GM23338 (cell line): ENCODE measurements at regions not wholly inside any gene's neighbourhood (a gene's known extent, or its start where the extent isn't known, plus 50 kb on each side); places are given as distances from the start of the nearest gene placed in this dataset.
A peak's percentile ranks its signal among the peaks of the same experiment; 100 is the strongest.

ENCODE experiments used
- ATAC-seq: fragments of 200-7000 bp; cut with Tn5 transposase; 3 replicates; pipeline ENCODE4 v1.9.1; 2020
- DNase-seq: peaks from one replicate; pipeline ENCODE4 v3.0.0-alpha.2; 2015; ENCODE audit warnings: low spot score
- H2AFZ ChIP-seq: fragments of 200-600 bp; sonication (generic); 2 replicates; pipeline ENCODE4 v1.8.0; 2016; ENCODE audit warnings: antibody characterized with exemption, mild to moderate bottlenecking, moderate library complexity
- H3F3A ChIP-seq: fragments of 200-600 bp; sonication (generic); replicated peaks from 2 replicates; pipeline ENCODE4 v1.8.0; 2017; ENCODE audit warnings: antibody characterized with exemption, mixed run types, low read depth
- H3K27ac ChIP-seq: fragments of 200-600 bp; sonication (generic); 2 replicates; pipeline ENCODE4 v1.6.1; 2016; ENCODE audit warnings: low read depth
- H3K27me3 ChIP-seq: fragments of 200-600 bp; sonication (generic); 2 replicates; pipeline ENCODE4 v1.8.0; 2016; ENCODE audit warnings: mild to moderate bottlenecking, mixed run types, moderate library complexity; ENCODE audit not compliant: insufficient read depth
- H3K36me3 ChIP-seq: fragments of 200-600 bp; sonication (generic); 2 replicates; pipeline ENCODE4 v1.8.0; 2016; ENCODE audit warnings: mild to moderate bottlenecking; ENCODE audit not compliant: insufficient read depth
- H3K4me1 ChIP-seq: fragments of 200-600 bp; sonication (generic); 2 replicates; pipeline ENCODE4 v1.8.0; 2016; ENCODE audit warnings: mild to moderate bottlenecking, moderate library complexity; ENCODE audit not compliant: insufficient read depth
- H3K4me2 ChIP-seq: fragments of 200-600 bp; sonication (generic); 2 replicates; pipeline ENCODE4 v1.7.1; 2017; ENCODE audit warnings: mixed run types
- H3K4me3 ChIP-seq: fragments of 200-600 bp; sonication (generic); 2 replicates; pipeline ENCODE4 v1.6.1; 2016; ENCODE audit warnings: mixed run types
- H3K79me2 ChIP-seq: fragments of 200-600 bp; sonication (generic); replicated peaks from 2 replicates; pipeline ENCODE4 v1.8.0; 2017; ENCODE audit warnings: mild to moderate bottlenecking; ENCODE audit not compliant: insufficient read depth
- H3K9me2 ChIP-seq: fragments of 200-600 bp; sonication (generic); 2 replicates; pipeline ENCODE4 v1.8.0; 2017; ENCODE audit not compliant: insufficient read depth
- H4K20me1 ChIP-seq: fragments of 200-600 bp; sonication (generic); replicated peaks from 2 replicates; pipeline ENCODE4 v1.8.0; 2017; ENCODE audit warnings: mild to moderate bottlenecking; ENCODE audit not compliant: insufficient read depth
- H3K27ac Mint-ChIP-seq: 2 replicates; pipeline ENCODE4 v1.8.0; 2020; ENCODE audit warnings: inconsistent platforms, mild to moderate bottlenecking, moderate library complexity, mixed read lengths
- H3K27me3 Mint-ChIP-seq: 3 replicates; pipeline ENCODE4 v1.8.0; 2022; ENCODE audit warnings: low read depth, mild to moderate bottlenecking, moderate library complexity, mixed read lengths, inconsistent platforms; ENCODE audit not compliant: insufficient read depth, poor library complexity
- H3K36me3 Mint-ChIP-seq: 3 replicates; pipeline ENCODE4 v1.8.0; 2021; ENCODE audit warnings: low read depth, mild to moderate bottlenecking, inconsistent platforms, moderate library complexity, mixed read lengths
- H3K4me1 Mint-ChIP-seq: 3 replicates; pipeline ENCODE4 v1.8.0; 2020; ENCODE audit warnings: mild to moderate bottlenecking, inconsistent platforms, mixed read lengths
- H3K4me3 Mint-ChIP-seq: 3 replicates; pipeline ENCODE4 v1.8.0; 2021; ENCODE audit warnings: moderate library complexity, mild to moderate bottlenecking, inconsistent platforms, mixed read lengths
- H3K9me3 Mint-ChIP-seq: 3 replicates; pipeline ENCODE4 v1.8.0; 2020; ENCODE audit warnings: moderate library complexity, mild to moderate bottlenecking, inconsistent platforms, mixed read lengths
- EZH2 ChIP-seq: fragments of 200-600 bp; sonication (generic); IDR thresholded peaks from one replicate; pipeline ENCODE4 v1.8.0; 2017; ENCODE audit warnings: antibody characterized with exemption, mild to moderate bottlenecking, low read depth; ENCODE audit not compliant: unreplicated experiment
- EZH2phosphoT487 ChIP-seq: fragments of 200-600 bp; sonication (generic); IDR thresholded peaks from one replicate; pipeline ENCODE4 v1.8.1; 2018; ENCODE audit warnings: antibody characterized with exemption; ENCODE audit not compliant: unreplicated experiment
- JUNB ChIP-seq: IDR thresholded peaks from one replicate; pipeline ENCODE4 v1.6.1; 2016; ENCODE audit warnings: antibody characterized with exemption; ENCODE audit not compliant: unreplicated experiment
- POLR2AphosphoS5 ChIP-seq: IDR thresholded peaks from 2 replicates; pipeline ENCODE4 v1.6.1; 2016; ENCODE audit warnings: antibody characterized with exemption, low read depth
- STAT1 ChIP-seq: IDR thresholded peaks from one replicate; pipeline ENCODE4 v1.6.1; 2016; ENCODE audit warnings: antibody characterized with exemption; ENCODE audit not compliant: unreplicated experiment
- ZNF114 ChIP-seq: fragments of 250-450 bp; sonication (Bioruptor Pico); IDR thresholded peaks from 2 replicates; pipeline ENCODE4 v1.5.0; 2020; ENCODE audit warnings: mild to moderate bottlenecking, moderate library complexity
- ZNF331 ChIP-seq: fragments of 250-450 bp; sonication (Bioruptor Pico); IDR thresholded peaks from 2 replicates; pipeline ENCODE4 v1.5.0; 2020; ENCODE audit warnings: low read depth, mild to moderate bottlenecking, moderate library complexity
- TF ChIP-seq, protein P1 (sequence below): IDR thresholded peaks from 2 replicates; pipeline ENCODE4 v1.6.1; 2016; ENCODE audit warnings: antibody characterized with exemption
- TF ChIP-seq, protein P2 (sequence below): fragments of 250-450 bp; sonication (Bioruptor Pico); IDR thresholded peaks from 2 replicates; pipeline ENCODE4 v1.5.0; 2020; ENCODE audit warnings: mild to moderate bottlenecking, moderate library complexity

DNA sequence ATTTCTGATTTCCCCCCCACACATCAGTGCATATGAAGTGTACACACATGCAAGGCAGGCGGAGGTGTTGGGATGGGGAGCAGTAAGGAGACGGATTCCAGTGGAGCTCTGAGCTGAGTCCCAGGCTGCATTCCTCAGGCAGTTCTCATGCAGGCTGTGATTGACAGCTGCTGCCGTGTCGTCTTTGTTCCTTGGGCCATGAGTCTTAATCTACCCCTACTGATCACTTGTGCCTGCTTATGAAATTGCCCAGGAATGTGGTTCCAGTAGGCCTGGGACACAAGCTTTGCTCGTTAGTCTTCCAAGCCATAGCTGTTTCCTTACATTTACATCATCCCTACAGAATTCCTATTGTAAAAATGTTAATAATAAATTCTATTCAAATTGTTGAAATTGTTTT, 1241.9 kb downstream of the UQCRFS1 start:
- Histone ChIP-seq H2AFZ (no peak overlapping the region), H3K27ac (no peak overlapping the region), H3K79me2 (no peaks in the 10 kb centered on the region), H3K9me2 (no peaks in the 10 kb centered on the region), H3K36me3 (no peaks in the 10 kb centered on the region), H3K4me1 (peaks cover 4% of the 10 kb centered on the region; the same call in 1 of the 2 replicates), H3F3A (no peaks in the 10 kb centered on the region), H4K20me1 (no peaks in the 10 kb centered on the region), H3K4me3 (no peak overlapping the region), H3K27me3 (no peaks in the 10 kb centered on the region), H3K4me2 (no peak overlapping the region)
- peak; percentile 86 for ATAC-seq
- Mint-ChIP-seq H3K27me3 (peaks cover 3% of the 10 kb centered on the region), H3K4me1 (peaks cover 18% of the 10 kb centered on the region), H3K9me3 (no peaks in the 10 kb centered on the region; the same call in 2 of the 3 replicates), H3K27ac (no peak overlapping the region), H3K4me3 (no peak overlapping the region), H3K36me3 (no peaks in the 10 kb centered on the region)
- TF ChIP-seq, protein P1, sequence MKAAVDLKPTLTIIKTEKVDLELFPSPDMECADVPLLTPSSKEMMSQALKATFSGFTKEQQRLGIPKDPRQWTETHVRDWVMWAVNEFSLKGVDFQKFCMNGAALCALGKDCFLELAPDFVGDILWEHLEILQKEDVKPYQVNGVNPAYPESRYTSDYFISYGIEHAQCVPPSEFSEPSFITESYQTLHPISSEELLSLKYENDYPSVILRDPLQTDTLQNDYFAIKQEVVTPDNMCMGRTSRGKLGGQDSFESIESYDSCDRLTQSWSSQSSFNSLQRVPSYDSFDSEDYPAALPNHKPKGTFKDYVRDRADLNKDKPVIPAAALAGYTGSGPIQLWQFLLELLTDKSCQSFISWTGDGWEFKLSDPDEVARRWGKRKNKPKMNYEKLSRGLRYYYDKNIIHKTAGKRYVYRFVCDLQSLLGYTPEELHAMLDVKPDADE = no peak
- no peak for TF ChIP-seq EZH2
- no peak for TF ChIP-seq JUNB
- TF ChIP-seq ZNF331 (CRISPR knock-in tag) = no peak
- no peak for TF ChIP-seq POLR2AphosphoS5
- no peak for TF ChIP-seq ZNF114 (CRISPR knock-in tag)
- no peak for TF ChIP-seq STAT1
- TF ChIP-seq, protein P2, sequence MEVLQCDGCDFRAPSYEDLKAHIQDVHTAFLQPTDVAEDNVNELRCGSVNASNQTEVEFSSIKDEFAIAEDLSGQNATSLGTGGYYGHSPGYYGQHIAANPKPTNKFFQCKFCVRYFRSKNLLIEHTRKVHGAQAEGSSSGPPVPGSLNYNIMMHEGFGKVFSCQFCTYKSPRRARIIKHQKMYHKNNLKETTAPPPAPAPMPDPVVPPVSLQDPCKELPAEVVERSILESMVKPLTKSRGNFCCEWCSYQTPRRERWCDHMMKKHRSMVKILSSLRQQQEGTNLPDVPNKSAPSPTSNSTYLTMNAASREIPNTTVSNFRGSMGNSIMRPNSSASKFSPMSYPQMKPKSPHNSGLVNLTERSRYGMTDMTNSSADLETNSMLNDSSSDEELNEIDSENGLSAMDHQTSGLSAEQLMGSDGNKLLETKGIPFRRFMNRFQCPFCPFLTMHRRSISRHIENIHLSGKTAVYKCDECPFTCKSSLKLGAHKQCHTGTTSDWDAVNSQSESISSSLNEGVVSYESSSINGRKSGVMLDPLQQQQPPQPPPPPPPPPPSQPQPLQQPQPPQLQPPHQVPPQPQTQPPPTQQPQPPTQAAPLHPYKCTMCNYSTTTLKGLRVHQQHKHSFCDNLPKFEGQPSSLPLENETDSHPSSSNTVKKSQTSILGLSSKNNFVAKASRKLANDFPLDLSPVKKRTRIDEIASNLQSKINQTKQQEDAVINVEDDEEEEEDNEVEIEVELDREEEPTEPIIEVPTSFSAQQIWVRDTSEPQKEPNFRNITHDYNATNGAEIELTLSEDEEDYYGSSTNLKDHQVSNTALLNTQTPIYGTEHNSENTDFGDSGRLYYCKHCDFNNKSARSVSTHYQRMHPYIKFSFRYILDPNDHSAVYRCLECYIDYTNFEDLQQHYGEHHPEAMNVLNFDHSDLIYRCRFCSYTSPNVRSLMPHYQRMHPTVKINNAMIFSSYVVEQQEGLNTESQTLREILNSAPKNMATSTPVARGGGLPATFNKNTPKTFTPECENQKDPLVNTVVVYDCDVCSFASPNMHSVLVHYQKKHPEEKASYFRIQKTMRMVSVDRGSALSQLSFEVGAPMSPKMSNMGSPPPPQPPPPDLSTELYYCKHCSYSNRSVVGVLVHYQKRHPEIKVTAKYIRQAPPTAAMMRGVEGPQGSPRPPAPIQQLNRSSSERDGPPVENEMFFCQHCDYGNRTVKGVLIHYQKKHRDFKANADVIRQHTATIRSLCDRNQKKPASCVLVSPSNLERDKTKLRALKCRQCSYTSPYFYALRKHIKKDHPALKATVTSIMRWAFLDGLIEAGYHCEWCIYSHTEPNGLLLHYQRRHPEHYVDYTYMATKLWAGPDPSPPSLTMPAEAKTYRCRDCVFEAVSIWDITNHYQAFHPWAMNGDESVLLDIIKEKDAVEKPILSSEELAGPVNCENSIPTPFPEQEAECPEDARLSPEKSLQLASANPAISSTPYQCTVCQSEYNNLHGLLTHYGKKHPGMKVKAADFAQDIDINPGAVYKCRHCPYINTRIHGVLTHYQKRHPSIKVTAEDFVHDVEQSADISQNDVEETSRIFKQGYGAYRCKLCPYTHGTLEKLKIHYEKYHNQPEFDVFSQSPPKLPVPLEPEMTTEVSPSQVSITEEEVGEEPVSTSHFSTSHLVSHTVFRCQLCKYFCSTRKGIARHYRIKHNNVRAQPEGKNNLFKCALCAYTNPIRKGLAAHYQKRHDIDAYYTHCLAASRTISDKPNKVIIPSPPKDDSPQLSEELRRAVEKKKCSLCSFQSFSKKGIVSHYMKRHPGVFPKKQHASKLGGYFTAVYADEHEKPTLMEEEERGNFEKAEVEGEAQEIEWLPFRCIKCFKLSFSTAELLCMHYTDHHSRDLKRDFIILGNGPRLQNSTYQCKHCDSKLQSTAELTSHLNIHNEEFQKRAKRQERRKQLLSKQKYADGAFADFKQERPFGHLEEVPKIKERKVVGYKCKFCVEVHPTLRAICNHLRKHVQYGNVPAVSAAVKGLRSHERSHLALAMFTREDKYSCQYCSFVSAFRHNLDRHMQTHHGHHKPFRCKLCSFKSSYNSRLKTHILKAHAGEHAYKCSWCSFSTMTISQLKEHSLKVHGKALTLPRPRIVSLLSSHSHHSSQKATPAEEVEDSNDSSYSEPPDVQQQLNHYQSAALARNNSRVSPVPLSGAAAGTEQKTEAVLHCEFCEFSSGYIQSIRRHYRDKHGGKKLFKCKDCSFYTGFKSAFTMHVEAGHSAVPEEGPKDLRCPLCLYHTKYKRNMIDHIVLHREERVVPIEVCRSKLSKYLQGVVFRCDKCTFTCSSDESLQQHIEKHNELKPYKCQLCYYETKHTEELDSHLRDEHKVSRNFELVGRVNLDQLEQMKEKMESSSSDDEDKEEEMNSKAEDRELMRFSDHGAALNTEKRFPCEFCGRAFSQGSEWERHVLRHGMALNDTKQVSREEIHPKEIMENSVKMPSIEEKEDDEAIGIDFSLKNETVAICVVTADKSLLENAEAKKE (CRISPR knock-in tag) = no peak
- TF ChIP-seq EZH2phosphoT487 = no peak
- peak; percentile 73 for DNase-seq
